ENCODE measurements at regions not wholly inside any gene's neighbourhood (a gene's known extent, or its start where the extent isn't known, plus 50 kb on each side); places are given as distances from the start of the nearest gene placed in this dataset.

- H3K4me3 ChIP-seq (ENCODE audit: low read length) = no peak overlapping the region
- TF ChIP-seq CTCF (conservative IDR thresholded peaks at IDR 0.05; ENCODE audit: low read length) = no peak
- DNase-seq (ENCODE audit: low read depth) = no peak
Measured at GRCh38 chr6:144883915-144884314, 598.8 kb downstream of the UTRN start.

- DNase-seq (ENCODE audit: low read depth) = no peak
- no peak for TF ChIP-seq CTCF (conservative IDR thresholded peaks at IDR 0.05; ENCODE audit: low read length)
- H3K4me3 ChIP-seq (ENCODE audit: low read length) = no peak overlapping the region
Measured at GRCh38 chr6:144885817-144886216, 600.7 kb downstream of the UTRN start.

- no peak for TF ChIP-seq CTCF (conservative IDR thresholded peaks at IDR 0.05; ENCODE audit: low read length)
- no peak for DNase-seq (ENCODE audit: low read depth)
Measured at GRCh38 chr6:144886682-144887081, 601.5 kb downstream of the UTRN start.

GRCh38 chr6:144888621-144889020 is 603.5 kb downstream of the UTRN start:
- no peak for DNase-seq (ENCODE audit: low read depth)
- no peak for TF ChIP-seq CTCF (conservative IDR thresholded peaks at IDR 0.05; ENCODE audit: low read length)
- no peak overlapping the region for H3K4me3 ChIP-seq (ENCODE audit: low read length)

More at GRCh38 chr6:144886682-144887081, 601.5 kb downstream of the UTRN start:
- no peak overlapping the region for H3K4me3 ChIP-seq (ENCODE audit: low read length)

- TF ChIP-seq CTCF (conservative IDR thresholded peaks at IDR 0.05; ENCODE audit: low read length) = no peak
- DNase-seq (ENCODE audit: low read depth) = no peak
- no peak overlapping the region for H3K4me3 ChIP-seq (ENCODE audit: low read length)
Measured at GRCh38 chr6:144893680-144894151, 608.6 kb downstream of the UTRN start.

GRCh38 chr6:144894240-144894639 is 609.1 kb downstream of the UTRN start:
- no peak for TF ChIP-seq CTCF (conservative IDR thresholded peaks at IDR 0.05; ENCODE audit: low read length)
- DNase-seq (ENCODE audit: low read depth) = no peak
- no peak overlapping the region for H3K4me3 ChIP-seq (ENCODE audit: low read length)

GRCh38 chr6:144895313-144896278 is 610.5 kb downstream of the UTRN start:
- no peak for TF ChIP-seq CTCF (conservative IDR thresholded peaks at IDR 0.05; ENCODE audit: low read length)
- no peak overlapping the region for H3K4me3 ChIP-seq (ENCODE audit: low read length)
- DNase-seq (ENCODE audit: low read depth) = no peak

Data from AG10803 (cell line).